ENCODE measurements at regions not wholly inside any gene's neighbourhood (a gene's known extent, or its start where the extent isn't known, plus 50 kb on each side); places are given as distances from the start of the nearest gene placed in this dataset.

DNA sequence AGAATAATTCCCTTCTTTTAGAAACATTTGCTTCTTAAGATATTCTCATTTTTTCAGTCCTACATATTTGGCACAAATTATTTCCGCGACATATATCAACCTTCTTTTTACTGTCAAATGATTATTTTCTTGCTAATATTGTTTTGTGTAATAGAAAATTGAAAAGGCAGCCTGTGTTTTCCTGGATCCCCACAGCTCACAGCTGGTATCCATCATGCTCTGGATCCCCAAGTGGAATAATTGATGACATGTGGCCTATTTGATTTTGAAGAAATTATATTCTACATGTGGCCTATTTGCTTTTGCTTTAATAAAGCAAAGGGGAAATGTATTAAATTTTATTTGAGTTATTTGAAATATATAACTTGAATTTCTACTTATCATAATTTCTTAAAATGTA is 199.4 kb upstream of the LUZP2 start:
- TF ChIP-seq, protein P1, sequence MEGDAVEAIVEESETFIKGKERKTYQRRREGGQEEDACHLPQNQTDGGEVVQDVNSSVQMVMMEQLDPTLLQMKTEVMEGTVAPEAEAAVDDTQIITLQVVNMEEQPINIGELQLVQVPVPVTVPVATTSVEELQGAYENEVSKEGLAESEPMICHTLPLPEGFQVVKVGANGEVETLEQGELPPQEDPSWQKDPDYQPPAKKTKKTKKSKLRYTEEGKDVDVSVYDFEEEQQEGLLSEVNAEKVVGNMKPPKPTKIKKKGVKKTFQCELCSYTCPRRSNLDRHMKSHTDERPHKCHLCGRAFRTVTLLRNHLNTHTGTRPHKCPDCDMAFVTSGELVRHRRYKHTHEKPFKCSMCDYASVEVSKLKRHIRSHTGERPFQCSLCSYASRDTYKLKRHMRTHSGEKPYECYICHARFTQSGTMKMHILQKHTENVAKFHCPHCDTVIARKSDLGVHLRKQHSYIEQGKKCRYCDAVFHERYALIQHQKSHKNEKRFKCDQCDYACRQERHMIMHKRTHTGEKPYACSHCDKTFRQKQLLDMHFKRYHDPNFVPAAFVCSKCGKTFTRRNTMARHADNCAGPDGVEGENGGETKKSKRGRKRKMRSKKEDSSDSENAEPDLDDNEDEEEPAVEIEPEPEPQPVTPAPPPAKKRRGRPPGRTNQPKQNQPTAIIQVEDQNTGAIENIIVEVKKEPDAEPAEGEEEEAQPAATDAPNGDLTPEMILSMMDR (IDR thresholded peaks at IDR 0.05): no peak
- TF ChIP-seq ZFX (IDR thresholded peaks at IDR 0.05; ENCODE audit: borderline replicate concordance): no peak
